HG03060 (cell line): ENCODE measurements at regions not wholly inside any gene's neighbourhood (a gene's known extent, or its start where the extent isn't known, plus 50 kb on each side); places are given as distances from the start of the nearest gene placed in this dataset.

ENCODE experiments used
- ATAC-seq: cut with Tn5 transposase; IDR thresholded peaks from one replicate; pipeline ENCODE4 v1.9.1; 2021; ENCODE audit warnings: low read depth, moderate number of reproducible peaks; ENCODE audit not compliant: unreplicated experiment

- no peak for ATAC-seq
Measured at GRCh38 chr10:3846736-3847135, 61.7 kb upstream of the KLF6 start.

GRCh38 chr10:3844491-3845025, 59.5 kb upstream of the KLF6 start:
- ATAC-seq = no peak

GRCh38 chr10:3838460-3839437, 53.7 kb upstream of the KLF6 start:
- ATAC-seq = no peak

- no peak for ATAC-seq
Measured at GRCh38 chr10:3837647-3838459, 52.8 kb upstream of the KLF6 start.

- ATAC-seq = no peak
Measured at GRCh38 chr10:3836222-3836820, 51.3 kb upstream of the KLF6 start.

GRCh38 chr10:3835770-3836169, 50.8 kb upstream of the KLF6 start:
- no peak for ATAC-seq

- no peak for ATAC-seq
Measured at GRCh38 chr10:3834947-3835346, 49.9 kb upstream of the KLF6 start.
